Stimulated activated CD4-positive, alpha-beta T cell treated with anti-CD3 and anti-CD28 coated beads, Interleukin-4, amount 100 ng/mL, for 4 hours (primary cell): ENCODE measurements at regions not wholly inside any gene's neighbourhood (a gene's known extent, or its start where the extent isn't known, plus 50 kb on each side); places are given as distances from the start of the nearest gene placed in this dataset.
"Not testable (repeated sequence)": the region's sequence is repeated elsewhere in the genome, so short reads cannot be mapped to it uniquely, and the experiment has no call there.

Experiments
- DNase-seq, 2 experiments: peaks; one replicate each; pipeline ENCODE4 v3.0.0-alpha.2; 2020

GRCh38 chr1:221029981-221030649 is 150.9 kb downstream of the HLX start:
- no peak for DNase-seq

DNA sequence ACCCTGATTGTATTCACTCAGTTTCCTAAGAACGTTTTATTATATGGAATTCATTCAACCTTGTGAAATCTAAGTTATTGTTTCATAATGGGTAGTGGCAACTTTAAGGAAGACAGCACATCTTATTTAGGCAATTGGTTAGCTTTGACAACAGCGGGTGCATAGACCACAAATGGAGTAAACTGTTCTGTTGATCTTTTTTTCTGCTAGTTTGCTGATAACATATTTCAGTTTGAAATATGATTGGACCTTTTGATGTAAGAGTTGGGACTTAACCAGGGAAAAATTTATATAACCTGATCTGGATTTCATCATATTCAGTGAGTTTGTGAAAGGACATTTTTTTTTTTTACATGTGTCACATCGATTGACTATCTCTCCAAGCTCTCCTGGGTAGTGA is 151.7 kb downstream of the HLX start:
- no peak for DNase-seq

GRCh38 chr1:221031458-221032203 is 152.4 kb downstream of the HLX start:
- DNase-seq = no peak

DNA sequence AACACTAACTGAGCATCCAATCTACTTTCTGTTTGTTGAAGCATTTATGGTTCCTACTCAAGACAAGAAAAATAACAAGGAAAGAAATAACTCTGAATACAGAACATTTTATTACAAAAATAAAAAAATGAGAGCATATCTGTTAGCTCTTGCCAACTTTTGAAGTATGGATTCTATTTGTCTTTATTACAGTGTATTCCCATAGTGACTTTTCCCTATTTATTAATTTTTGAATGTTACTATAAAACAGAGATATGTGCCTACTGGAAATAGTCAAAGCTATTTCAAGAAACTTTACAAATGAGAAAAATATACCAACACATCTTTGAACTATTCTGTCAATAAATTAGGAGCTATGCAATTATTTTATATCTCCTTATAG is 153.0 kb downstream of the HLX start:
- no peak for DNase-seq

GRCh38 chr1:221032637-221033280 is 153.5 kb downstream of the HLX start:
- DNase-seq = no peak

- no peak for DNase-seq
Observed at GRCh38 chr1:221035662-221036153, 156.5 kb downstream of the HLX start.

DNA sequence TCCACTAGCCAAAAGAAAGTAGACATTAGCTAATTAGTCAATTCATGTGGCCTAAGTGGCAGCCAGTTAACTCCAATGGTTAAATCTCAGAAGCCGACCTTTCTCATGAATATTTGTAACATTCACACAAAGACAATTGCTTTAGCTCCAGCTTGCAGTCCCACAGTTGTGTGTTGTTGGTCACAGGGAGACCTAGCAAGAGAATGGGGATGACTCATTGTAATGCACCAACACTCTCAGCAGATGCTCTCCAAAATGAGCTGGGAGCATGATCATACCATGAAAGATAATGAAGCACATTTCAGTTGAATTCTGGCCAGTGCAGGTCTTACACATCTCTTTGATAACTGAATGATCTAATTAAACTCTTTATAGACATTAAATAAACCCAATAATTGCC is 160.4 kb downstream of the HLX start:
- no peak for DNase-seq

GRCh38 chr1:221040101-221040500 is 160.9 kb downstream of the HLX start:
- DNase-seq = no peak

DNA sequence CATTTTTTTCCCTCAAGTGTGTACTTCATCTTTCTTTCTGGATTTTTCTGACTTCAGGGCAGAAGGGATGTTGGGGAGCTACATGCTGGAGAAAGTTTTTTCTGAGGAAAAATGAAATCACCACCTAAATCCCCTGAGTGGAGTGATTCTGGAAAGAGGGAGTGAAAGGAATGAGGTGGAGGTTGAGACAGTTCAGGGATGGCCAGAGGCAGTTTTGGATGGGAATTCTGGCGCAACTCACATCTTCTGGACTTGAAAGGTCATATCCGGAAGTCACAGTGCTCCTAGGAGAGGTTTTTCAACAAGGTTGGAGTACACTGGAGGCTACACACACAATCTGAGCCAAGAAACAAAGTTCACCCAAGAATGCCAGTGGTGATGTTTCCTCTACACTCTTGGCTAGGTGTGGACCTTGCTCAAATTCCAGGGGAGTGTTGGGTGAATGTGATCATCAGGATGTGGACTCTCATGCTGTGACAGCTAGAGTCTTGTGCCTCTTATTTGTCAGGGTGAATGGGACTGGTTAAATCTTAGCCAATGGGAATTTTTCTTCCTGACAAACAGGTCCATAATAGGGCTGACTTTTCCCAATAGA is 161.5 kb downstream of the HLX start:
- DNase-seq = no peak

DNA sequence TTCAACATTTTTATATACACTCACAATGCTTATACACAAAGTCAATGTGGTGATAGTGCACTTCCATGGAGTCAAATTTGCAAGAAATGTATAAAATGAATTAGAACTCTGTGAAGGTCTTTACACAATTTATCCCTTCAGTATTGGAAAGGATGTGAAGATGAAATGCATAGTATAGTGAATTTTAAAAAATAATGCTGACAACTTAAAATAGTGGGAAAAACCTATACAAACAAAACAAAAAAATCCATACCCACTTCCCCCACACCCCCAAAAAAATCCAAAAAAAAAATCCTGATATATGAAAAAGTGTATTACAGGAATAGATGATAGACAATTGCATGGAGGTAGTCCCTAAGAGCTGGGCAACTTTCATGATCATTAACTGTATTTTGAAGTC is 165.3 kb downstream of the HLX start:
- no peak for DNase-seq

DNA sequence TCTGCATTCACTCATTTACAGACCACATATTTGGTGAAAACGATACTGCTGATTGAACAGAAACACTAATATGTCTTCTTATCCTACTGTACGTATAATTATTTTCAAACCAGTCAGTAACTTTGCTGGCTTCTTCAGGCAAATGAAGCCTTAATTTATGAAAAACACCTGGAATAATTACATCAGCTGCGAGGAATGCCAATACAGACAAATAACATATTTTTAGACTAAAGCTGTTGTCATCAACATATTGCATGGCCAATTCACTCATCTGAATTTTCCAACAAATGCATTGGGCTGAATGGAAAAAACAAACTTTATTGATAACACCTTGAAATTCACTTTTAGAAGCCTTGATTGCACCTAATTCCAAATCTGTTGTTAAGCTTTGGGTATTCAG is 165.9 kb downstream of the HLX start:
- DNase-seq = no peak

DNA sequence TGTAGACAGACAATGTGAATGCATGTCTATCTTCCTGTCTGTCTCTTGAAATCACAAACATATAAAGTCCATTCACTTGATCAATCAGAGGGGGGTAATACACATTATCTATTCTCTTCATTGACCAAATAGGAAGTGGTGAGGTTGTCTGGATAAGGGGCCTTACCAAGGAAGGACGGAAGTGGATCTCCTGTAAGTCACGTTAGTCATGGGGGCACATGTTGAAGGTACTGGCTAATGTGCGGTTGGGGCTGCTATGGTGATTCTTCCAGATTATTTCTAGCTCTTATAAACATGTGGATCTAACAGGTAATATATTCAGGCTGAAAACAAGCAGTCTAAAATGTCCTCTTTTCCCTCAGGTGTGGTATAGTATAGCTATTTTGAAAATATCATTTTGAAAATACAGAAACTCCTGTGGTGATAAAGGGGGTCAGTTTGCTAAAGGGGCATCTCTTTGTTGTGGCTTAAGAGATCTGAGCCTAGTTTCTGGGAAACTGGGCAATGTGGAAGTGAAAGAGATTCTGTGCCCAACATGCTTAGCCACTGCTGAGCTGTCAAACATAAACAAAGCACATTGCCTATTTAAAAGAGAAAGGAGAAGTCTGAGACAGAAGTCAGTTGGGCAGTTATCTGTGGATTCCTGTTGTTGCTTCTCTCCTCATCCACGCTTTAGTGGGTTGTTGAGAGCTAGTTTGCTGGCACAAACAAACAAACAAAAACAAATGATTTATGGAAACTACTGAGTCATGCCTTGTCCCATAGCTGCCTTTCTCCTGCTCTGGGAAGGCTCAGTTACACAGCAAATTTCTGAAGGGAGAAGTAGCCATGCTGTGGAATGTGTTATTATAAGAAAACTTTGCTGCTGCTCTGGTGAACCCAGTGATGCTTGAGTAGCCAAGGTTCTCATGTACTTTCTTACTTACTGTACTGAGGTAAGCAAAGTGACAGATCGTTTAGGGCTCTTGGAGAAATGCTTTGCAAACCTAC is 166.9 kb downstream of the HLX start:
- no peak for DNase-seq

- DNase-seq = not testable (repeated sequence)
Observed at GRCh38 chr1:221051391-221051790, 172.1 kb downstream of the HLX start.

GRCh38 chr1:221053889-221054288 is 174.6 kb downstream of the HLX start:
- no peak for DNase-seq

DNA sequence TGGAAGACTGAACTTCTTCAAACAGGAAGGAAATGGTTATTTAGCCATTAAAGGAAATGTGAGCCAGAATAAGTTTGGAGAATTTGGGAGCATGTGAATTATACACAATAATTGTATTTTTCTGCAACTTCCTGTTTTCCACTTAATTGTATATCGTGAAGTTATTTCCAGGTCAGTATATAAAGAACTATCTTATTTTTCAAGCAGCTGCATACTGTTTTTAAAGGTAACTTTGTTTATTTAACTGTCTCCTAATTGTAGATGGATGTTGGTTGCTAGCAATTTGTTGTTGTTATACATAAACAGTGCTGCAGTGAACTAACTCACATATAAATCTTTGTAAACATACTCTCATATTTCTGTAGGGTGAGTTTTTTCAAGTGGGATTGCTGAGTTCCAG is 180.3 kb downstream of the HLX start:
- DNase-seq = no peak

DNA sequence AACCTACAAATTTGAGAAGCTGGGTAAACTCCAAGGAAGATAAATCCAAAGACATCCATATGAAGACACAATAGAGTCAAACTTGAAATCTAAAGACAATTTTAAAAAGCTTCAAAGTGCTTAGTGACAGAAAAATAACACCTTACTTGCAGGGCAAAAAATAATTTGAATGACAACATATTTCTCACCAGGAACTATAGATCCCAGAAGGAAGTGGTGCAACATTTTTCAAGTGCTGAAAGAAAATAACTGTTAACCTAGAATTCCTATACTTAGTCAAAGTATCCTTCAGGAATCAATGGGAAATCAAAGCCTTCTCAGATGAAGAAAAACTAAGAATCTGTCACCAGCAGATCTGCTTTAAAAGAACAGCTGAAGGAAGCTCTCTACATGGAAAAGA is 184.4 kb downstream of the HLX start:
- no peak for DNase-seq

- DNase-seq = no peak
Observed at GRCh38 chr1:221066351-221067001, 187.2 kb downstream of the HLX start.

- DNase-seq = no peak
Observed at GRCh38 chr1:221067721-221068120, 188.5 kb downstream of the HLX start.

DNA sequence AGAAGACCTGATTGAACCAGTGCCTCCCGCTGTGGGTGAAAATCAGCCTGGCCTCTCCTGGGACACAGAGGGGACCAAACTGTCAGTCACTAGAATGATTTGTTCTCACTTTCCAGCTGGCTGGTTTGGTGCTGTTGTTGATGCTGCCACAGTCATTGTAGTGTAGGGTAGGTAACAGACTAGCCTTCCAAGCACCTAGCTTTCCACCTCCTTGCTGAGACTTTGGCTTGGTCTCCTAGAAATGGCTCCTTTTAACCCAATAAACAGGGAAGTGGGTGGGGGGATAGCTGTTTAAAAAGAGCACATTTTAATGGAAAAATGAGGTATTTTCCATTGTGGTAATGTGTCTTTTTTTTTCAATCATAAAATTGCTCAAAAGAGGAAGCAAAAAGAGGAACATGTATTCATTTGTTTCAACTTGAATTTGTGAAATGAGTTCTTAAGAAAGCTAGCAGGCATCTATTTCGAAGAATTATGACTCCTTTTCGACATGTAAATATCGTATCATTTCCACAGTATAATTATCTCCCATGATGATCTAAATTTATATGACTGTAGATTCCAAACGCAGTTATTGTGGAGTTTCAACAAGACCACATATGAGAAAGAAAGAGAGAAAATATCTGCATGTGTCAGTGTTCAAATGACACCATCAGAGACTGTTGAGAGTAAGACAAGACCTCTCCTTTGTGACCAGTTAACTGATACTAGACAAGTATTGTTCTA is 190.1 kb downstream of the HLX start:
- no peak for DNase-seq

DNA sequence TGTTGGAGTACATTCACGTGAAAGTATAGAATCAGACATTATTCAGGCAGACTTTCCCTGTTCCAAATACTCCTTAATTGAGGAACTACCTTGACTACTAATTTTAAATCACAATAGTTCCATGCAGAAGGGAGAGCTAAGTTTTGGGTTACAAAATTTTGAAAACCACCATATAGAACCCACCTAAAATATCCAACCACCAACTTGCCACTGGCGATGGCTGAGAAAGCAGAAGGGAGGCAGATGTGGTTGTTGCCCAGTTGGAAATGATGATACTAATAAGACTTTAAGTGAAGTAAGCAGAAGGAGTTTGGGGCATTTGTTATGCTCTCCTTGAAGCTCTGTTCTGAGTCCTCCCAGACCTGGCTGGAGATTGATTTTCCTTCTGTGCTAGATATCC is 190.7 kb downstream of the HLX start:
- DNase-seq = no peak

DNA sequence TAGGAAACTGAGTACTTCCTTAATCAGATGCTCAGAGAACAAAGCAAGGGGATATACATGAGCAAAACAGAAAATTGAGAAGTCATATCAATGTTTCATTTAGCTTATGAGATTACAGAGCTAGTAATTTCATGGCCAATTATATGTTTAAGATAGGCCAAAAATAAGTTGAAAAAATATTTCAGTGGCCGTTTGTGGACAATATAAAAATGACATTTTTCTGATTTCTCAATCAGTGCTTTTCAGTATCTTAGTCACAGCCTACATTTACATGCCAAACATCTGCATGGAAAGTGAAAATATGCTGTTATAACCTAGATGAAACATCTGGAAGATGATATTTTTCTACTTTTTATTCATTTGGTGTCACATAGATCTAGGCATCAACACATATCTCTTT is 192.5 kb downstream of the HLX start:
- no peak for DNase-seq
